K562 (cell line): ENCODE measurements at regions not wholly inside any gene's neighbourhood (a gene's known extent, or its start where the extent isn't known, plus 50 kb on each side); places are given as distances from the start of the nearest gene placed in this dataset.

Source experiments
- ATAC-seq: fragments of 200-7000 bp; cut with Tn5 transposase; 3 replicates; pipeline ENCODE4 v1.9.1; 2020; ENCODE audit warnings: moderate library complexity
- BruUV-seq: library from RNA; stranded (reverse); fragments of 400-500 nt; replicated peaks from 2 replicates; lab custom pipeline; 2021; lab: Mats Ljungman, UMichigan
- CTCF ChIA-PET: fragments of 300-600 bp; formaldehyde crosslinking; extraction: SDS; loops from one replicate; lab custom pipeline; 2021; ENCODE audit warnings: low intra/inter-chr PET ratio; lab: Yijun Ruan, JAX
- POLR2A ChIA-PET: fragments of 300-600, 350-650 bp; sonication (Branson Sonifier 250); formaldehyde crosslinking; extraction: SDS; loops from one replicate; lab custom pipeline; 2021; ENCODE audit warnings: antibody characterized with exemption, inconsistent platforms; lab: Yijun Ruan, JAX
- DNase-seq, 4 experiments: peaks; one replicate each; pipeline versions ENCODE4 v3.0.0 to v3.0.0-alpha.2; 2011 to 2018; ENCODE audit warnings: low spot score in 3 of 4, mixed read lengths in 3 of 4; ENCODE audit errors: extremely low read depth in 1 of 4
- FAIRE-seq: peaks from 2 replicates; lab custom pipeline; 2011; peaks lifted over from hg19 to GRCh38; lab: Jason Lieb, UNC
- H2AFZ ChIP-seq: 2 replicates; pipeline ENCODE4 v1.6.0; 2011; ENCODE audit warnings: low read depth, low read length, control low read depth, inconsistent platforms
- H3K27ac ChIP-seq: fragments of 200-600 bp; 3 replicates; pipeline ENCODE4 v1.8.0; 2011; ENCODE audit warnings: low read depth, mild to moderate bottlenecking, control low read depth, inconsistent platforms, low read length, moderate library complexity, mixed read lengths; ENCODE audit errors: extremely low read depth
- H3K27me3 ChIP-seq, 2 experiments: fragments of 300-600 bp in 1 of 2; 2 replicates in 1 of 2; 3 replicates in 1 of 2; pipeline versions ENCODE4 v1.6.0 to v1.8.0; 2011; ENCODE audit warnings: inconsistent platforms in 2 of 2, low read length in 2 of 2, mild to moderate bottlenecking in 1 of 2, mixed read lengths in 1 of 2, moderate library complexity in 1 of 2; ENCODE audit not compliant: control insufficient read depth in 2 of 2, insufficient read depth in 2 of 2
- H3K36me3 ChIP-seq: fragments of 300-600 bp; 3 replicates; pipeline ENCODE4 v1.8.0; 2011; ENCODE audit warnings: mild to moderate bottlenecking, low read length, inconsistent platforms; ENCODE audit not compliant: control insufficient read depth, insufficient read depth
- H3K4me1 ChIP-seq, 2 experiments: fragments of 200-600 bp in 1 of 2; replicated peaks in 1 of 2; 2 replicates in 1 of 2; 3 replicates in 1 of 2; pipeline versions ENCODE4 v1.5.1 to v1.8.0; 2011; ENCODE audit warnings: inconsistent platforms in 2 of 2, low read length in 2 of 2, mild to moderate bottlenecking in 1 of 2, mixed read lengths in 1 of 2, moderate library complexity in 1 of 2; ENCODE audit not compliant: control insufficient read depth in 2 of 2, insufficient read depth in 2 of 2
- H3K4me2 ChIP-seq: 2 replicates; pipeline ENCODE4 v1.6.1; 2011; ENCODE audit warnings: low read length, control low read depth, inconsistent platforms, mixed read lengths; ENCODE audit not compliant: insufficient read depth
- H3K4me3 ChIP-seq: fragments of 200-600 bp; sonication (generic), shearing (Covaris generic); 2 replicates; pipeline ENCODE4 v1.5.1; 2016; ENCODE audit warnings: control low read depth, inconsistent platforms
- H3K79me2 ChIP-seq: fragments of 200-600 bp; 3 replicates; pipeline ENCODE4 v1.8.0; 2011; ENCODE audit warnings: low read length, inconsistent platforms; ENCODE audit not compliant: control insufficient read depth, insufficient read depth
- H3K9ac ChIP-seq, 2 experiments: 2 replicates each; pipeline versions ENCODE4 v1.6.0 to v1.6.1; 2011; ENCODE audit warnings: low read depth in 2 of 2, low read length in 2 of 2, control low read depth in 1 of 2, inconsistent platforms in 1 of 2, mild to moderate bottlenecking in 1 of 2, mixed read lengths in 1 of 2; ENCODE audit not compliant: insufficient read depth in 1 of 2
- H3K9me1 ChIP-seq: one replicate; pipeline ENCODE4 v1.6.0; 2011; ENCODE audit warnings: inconsistent platforms, mild to moderate bottlenecking, low read length, moderate library complexity; ENCODE audit not compliant: control insufficient read depth, insufficient read depth
- H3K9me3 ChIP-seq: replicated peaks from 2 replicates; pipeline ENCODE4 v1.5.1; 2011; ENCODE audit warnings: low read depth, low read length, inconsistent platforms; ENCODE audit not compliant: control insufficient read depth, insufficient read depth
- H4K20me1 ChIP-seq: replicated peaks from 2 replicates; pipeline ENCODE4 v1.6.1; 2011; ENCODE audit warnings: low read length, inconsistent platforms, mixed read lengths; ENCODE audit not compliant: control insufficient read depth, insufficient read depth
- DACH1 ChIP-seq: fragments of 450-650 bp; IDR thresholded peaks from 2 replicates; pipeline ENCODE4 v1.6.1; 2018; ENCODE audit not compliant: partially characterized antibody
- E4F1 ChIP-seq: fragments of 250-450 bp; sonication (Bioruptor Pico); IDR thresholded peaks from 2 replicates; pipeline ENCODE4 v1.5.0; 2021; ENCODE audit warnings: mild to moderate bottlenecking, borderline replicate concordance
- HBP1 ChIP-seq: fragments of 450-650 bp; formaldehyde crosslinking; IDR thresholded peaks from 2 replicates; pipeline ENCODE4 v1.4.0; 2022; ENCODE audit warnings: missing genetic modification characterization
- ID3 ChIP-seq, 2 experiments: fragments of 250-450 bp in 1 of 2; fragments of 450-650 bp in 1 of 2; sonication (Bioruptor Pico) in 1 of 2; IDR thresholded peaks; 2 replicates each; pipeline versions ENCODE4 v1.6.1 to v1.8.0; 2016 to 2021; ENCODE audit warnings: mild to moderate bottlenecking in 2 of 2, moderate library complexity in 2 of 2, missing compliant biosample characterization in 1 of 2, missing genetic modification characterization in 1 of 2
- PHF8 ChIP-seq: fragments of 200-600 bp; sonication (generic); IDR thresholded peaks from 2 replicates; pipeline ENCODE4 v1.6.1; 2012; ENCODE audit warnings: mixed run types, mild to moderate bottlenecking, inconsistent platforms, low read length, moderate library complexity, borderline replicate concordance
- SP2 ChIP-seq: IDR thresholded peaks from 2 replicates; pipeline ENCODE4 v1.6.1; 2011; ENCODE audit warnings: mild to moderate bottlenecking, low read depth, low read length, moderate library complexity; ENCODE audit not compliant: poor library complexity, severe bottlenecking; ENCODE audit errors: extremely low read depth
- SREBF2 ChIP-seq: sonication (generic); formaldehyde crosslinking; IDR thresholded peaks from 2 replicates; pipeline ENCODE4 v1.4.0; 2020; ENCODE audit warnings: mild to moderate bottlenecking, missing genetic modification reagents
- TBL1XR1 ChIP-seq, 2 experiments: IDR thresholded peaks; 2 replicates each; pipeline ENCODE4 v1.6.1; 2012; ENCODE audit warnings: improper control_type of control experiment in 2 of 2, low read length in 2 of 2, mild to moderate bottlenecking in 1 of 2
- TCF15 ChIP-seq: fragments of 250-450 bp; sonication (Bioruptor Pico); IDR thresholded peaks from 2 replicates; pipeline ENCODE4 v1.8.0; 2022; ENCODE audit warnings: moderate library complexity, mild to moderate bottlenecking, inconsistent platforms
- TGIF2 ChIP-seq: sonication (generic); formaldehyde crosslinking; IDR thresholded peaks from 2 replicates; pipeline ENCODE4 v1.8.1; 2022; ENCODE audit warnings: mild to moderate bottlenecking, missing genetic modification reagents, moderate library complexity
- ZHX1 ChIP-seq: fragments of 150-350 bp; conservative IDR thresholded peaks from 2 replicates; pipeline ENCODE4 v1.6.1; 2014; ENCODE audit warnings: low read length
- ZNF184 ChIP-seq: sonication (generic); formaldehyde crosslinking; IDR thresholded peaks from 2 replicates; pipeline ENCODE4 v1.5.0; 2020; ENCODE audit warnings: missing genetic modification reagents
- ZNF717 ChIP-seq: fragments of 250-450 bp; sonication (Bioruptor Pico); IDR thresholded peaks from 2 replicates; pipeline ENCODE4 v1.5.0; 2021
- ZNF780A ChIP-seq: fragments of 250-450 bp; sonication (Bioruptor Pico); IDR thresholded peaks from 2 replicates; pipeline ENCODE4 v1.5.0; 2021; ENCODE audit warnings: mild to moderate bottlenecking
- WGBS: fragments of 100-300 bp; shearing (Covaris generic); methylation state at CpG from one replicate; pipeline ENCODE4 v1.1.6; 2016; ENCODE audit warnings: low coverage, mixed read lengths; ENCODE audit not compliant: insufficient coverage; ENCODE audit errors: missing lambda C conversion rate; 5-methylcytosine and 5-hydroxymethylcytosine counted together
- in situ Hi-C: fragments of 300-500 bp; cut with MboI; formaldehyde crosslinking; loops from 4 replicates; pipeline ENCODE4 v1.15.0; 2018; ENCODE audit warnings: inconsistent platforms, mixed read lengths
- intact Hi-C: fragments of 100-400 bp; cut with micrococcal nuclease; formaldehyde crosslinking; loops from 2 replicates; pipeline ENCODE4 v1.14.2; 2022

- TF ChIP-seq HBP1, result no peak
- no peak for TF ChIP-seq ZNF780A (CRISPR knock-in tag)
- no peak for TF ChIP-seq PHF8
- TF ChIP-seq DACH1, result no peak
- no peak for TF ChIP-seq E4F1 (CRISPR knock-in tag)
- no peak for TF ChIP-seq SP2
- TF ChIP-seq ZNF717 (CRISPR knock-in tag), result no peak
- no peak for TF ChIP-seq TBL1XR1 (IDR thresholded peaks at IDR 0.05; ENCODE audit: low read length in 2 of 2)
- TF ChIP-seq ID3 (CRISPR knock-in tag; IDR thresholded peaks at IDR 0.05), result no peak
- TF ChIP-seq ID3 (tag; IDR thresholded peaks at IDR 0.05), result no peak
- no peak for TF ChIP-seq TGIF2
- no peak for TF ChIP-seq ZNF184 (CRISPR knock-in tag)
- TF ChIP-seq TCF15, result no peak
- no peak for TF ChIP-seq SREBF2 (CRISPR knock-in tag)
- no peak for TF ChIP-seq ZHX1
- intact Hi-C loops (no loop called here), in situ Hi-C loops (no loop called here)
- BruUV-seq, result no TSS peak
- DNase-seq (no peak), ATAC-seq (no peak), FAIRE-seq (no peak)
- Histone ChIP-seq H2AFZ (no peak overlapping the region), H3K9me3 (no peaks in the 10 kb centered on the region; the same call in 1 of the 2 replicates), H3K9me1 (no peaks in the 10 kb centered on the region), H3K9ac (no peak overlapping the region), H3K27me3 (peaks cover 2 to 4% of the 10 kb centered on the region in 2 experiments; a peak in 2 of 5 replicates), H3K4me2 (no peak overlapping the region), H3K36me3 (no peaks in the 10 kb centered on the region), H3K79me2 (no peaks in the 10 kb centered on the region), H3K4me3 (no peak overlapping the region), H3K4me1 (no peaks in the 10 kb centered on the region), H3K27ac (no peak overlapping the region), H4K20me1 (no peaks in the 10 kb centered on the region)
- ChIA-PET POLR2A (no interaction called here), CTCF (no interaction called here)
- under 1% methylated on average over 7 of the region's 7 CpGs for WGBS
These were observed 67.2 kb downstream of the ADM start for GRCh38 chr11:10371926-10372641.
